WTC11 (cell line): ENCODE measurements at regions not wholly inside any gene's neighbourhood (a gene's known extent, or its start where the extent isn't known, plus 50 kb on each side); places are given as distances from the start of the nearest gene placed in this dataset.

Source experiments
- ATAC-seq: fragments of 200-7000 bp; cut with Tn5 transposase; 2 replicates; pipeline ENCODE4 v1.10.0; 2021; ENCODE audit warnings: mild to moderate bottlenecking, moderate library complexity
- CTCF ChIA-PET: fragments of 300-600 bp; sonication (Branson Sonifier 250); formaldehyde crosslinking; loops from one replicate; lab custom pipeline; 2021; ENCODE audit warnings: antibody characterized with exemption; lab: Charles Lee
- POLR2A ChIA-PET: fragments of 350-600 bp; sonication (Branson Sonifier 250); formaldehyde crosslinking; loops from one replicate; lab custom pipeline; 2021; ENCODE audit warnings: antibody characterized with exemption; lab: Charles Lee
- DNase-seq: peaks from one replicate; pipeline ENCODE4 v3.0.0; 2021; ENCODE audit warnings: low spot score
- H3K27ac Mint-ChIP-seq: 2 replicates; pipeline ENCODE4 v1.8.0; 2021; ENCODE audit warnings: mixed read lengths
- H3K27me3 Mint-ChIP-seq: 2 replicates; pipeline ENCODE4 v1.8.0; 2021; ENCODE audit warnings: low read depth, mild to moderate bottlenecking, moderate library complexity, mixed read lengths
- H3K36me3 Mint-ChIP-seq: 2 replicates; pipeline ENCODE4 v1.8.0; 2021; ENCODE audit warnings: mixed read lengths
- H3K4me1 Mint-ChIP-seq: 2 replicates; pipeline ENCODE4 v1.8.0; 2022; ENCODE audit warnings: mixed read lengths
- H3K4me3 Mint-ChIP-seq: 2 replicates; pipeline ENCODE4 v1.8.0; 2021; ENCODE audit warnings: mild to moderate bottlenecking, moderate library complexity, mixed read lengths
- H3K9me3 Mint-ChIP-seq: 2 replicates; pipeline ENCODE4 v1.8.0; 2021; ENCODE audit warnings: mixed read lengths
- ATF1 ChIP-seq: sonication (generic); formaldehyde crosslinking; IDR thresholded peaks from 2 replicates; pipeline ENCODE4 v1.8.1; 2023; ENCODE audit warnings: mild to moderate bottlenecking, moderate library complexity, missing genetic modification reagents
- ETV6 ChIP-seq: sonication (generic); formaldehyde crosslinking; IDR thresholded peaks from 2 replicates; pipeline ENCODE4 v1.8.1; 2022; ENCODE audit warnings: mild to moderate bottlenecking, missing genetic modification reagents
- FOXK1 ChIP-seq: sonication (generic); formaldehyde crosslinking; IDR thresholded peaks from 2 replicates; pipeline ENCODE4 v1.8.0; 2022; ENCODE audit warnings: mild to moderate bottlenecking, moderate library complexity, missing genetic modification reagents
- GRHL2 ChIP-seq: fragments of 250-450 bp; sonication (Bioruptor Pico); IDR thresholded peaks from 2 replicates; pipeline ENCODE4 v1.8.0; 2022; ENCODE audit warnings: mild to moderate bottlenecking, moderate library complexity; ENCODE audit not compliant: insufficient replicate concordance, severe bottlenecking
- HMGA2 ChIP-seq: fragments of 250-450 bp; sonication (Bioruptor Pico); IDR thresholded peaks from 2 replicates; pipeline ENCODE4 v1.4.0; 2021; ENCODE audit warnings: mild to moderate bottlenecking, moderate library complexity
- IRF2 ChIP-seq: sonication (generic); formaldehyde crosslinking; IDR thresholded peaks from 2 replicates; pipeline ENCODE4 v1.8.0; 2022; ENCODE audit warnings: low read depth, missing genetic modification reagents, borderline replicate concordance
- JUN ChIP-seq: sonication (generic); formaldehyde crosslinking; IDR thresholded peaks from 2 replicates; pipeline ENCODE4 v1.8.0; 2023; ENCODE audit warnings: mild to moderate bottlenecking, missing genetic modification reagents
- NFATC4 ChIP-seq: fragments of 250-450 bp; sonication (Bioruptor Pico); IDR thresholded peaks from 2 replicates; pipeline ENCODE4 v1.9.0; 2021; ENCODE audit warnings: mild to moderate bottlenecking
- NR2C2 ChIP-seq: sonication (generic); formaldehyde crosslinking; IDR thresholded peaks from 2 replicates; pipeline ENCODE4 v1.8.0; 2022; ENCODE audit warnings: mild to moderate bottlenecking, missing genetic modification reagents
- NR3C1 ChIP-seq: sonication (generic); formaldehyde crosslinking; conservative IDR thresholded peaks from 2 replicates; pipeline ENCODE4 v1.8.1; 2023; ENCODE audit warnings: low read depth, mild to moderate bottlenecking, missing genetic modification reagents
- RORB ChIP-seq: fragments of 250-450 bp; sonication (Bioruptor Pico); IDR thresholded peaks from 2 replicates; pipeline ENCODE4 v1.9.0; 2021; ENCODE audit warnings: mild to moderate bottlenecking
- SMAD4 ChIP-seq: sonication (generic); formaldehyde crosslinking; IDR thresholded peaks from 2 replicates; pipeline ENCODE4 v1.8.0; 2022; ENCODE audit warnings: mild to moderate bottlenecking, missing genetic modification reagents
- TEAD4 ChIP-seq: sonication (generic); formaldehyde crosslinking; IDR thresholded peaks from 2 replicates; pipeline ENCODE4 v1.8.0; 2022; ENCODE audit warnings: mild to moderate bottlenecking, missing genetic modification reagents
- TP53 ChIP-seq: sonication (generic); formaldehyde crosslinking; IDR thresholded peaks from 2 replicates; pipeline ENCODE4 v1.8.1; 2023; ENCODE audit warnings: mild to moderate bottlenecking, missing genetic modification reagents
- ZBTB21 ChIP-seq: sonication (generic); formaldehyde crosslinking; IDR thresholded peaks from 2 replicates; pipeline ENCODE4 v1.8.1; 2023; ENCODE audit warnings: mild to moderate bottlenecking, missing genetic modification reagents, borderline replicate concordance
- ZNF121 ChIP-seq: sonication (generic); formaldehyde crosslinking; IDR thresholded peaks from 2 replicates; pipeline ENCODE4 v1.8.0; 2023; ENCODE audit warnings: missing genetic modification reagents
- ZNF138 ChIP-seq: sonication (generic); formaldehyde crosslinking; conservative IDR thresholded peaks from 2 replicates; pipeline ENCODE4 v1.8.1; 2022; ENCODE audit warnings: mild to moderate bottlenecking, moderate library complexity, missing genetic modification reagents
- ZNF317 ChIP-seq: sonication (generic); formaldehyde crosslinking; IDR thresholded peaks from 2 replicates; pipeline ENCODE4 v1.8.1; 2023; ENCODE audit warnings: low read depth, mild to moderate bottlenecking, moderate library complexity, missing genetic modification reagents, borderline replicate concordance
- ZNF671 ChIP-seq: fragments of 250-450 bp; sonication (Bioruptor Pico); IDR thresholded peaks from 2 replicates; pipeline ENCODE4 v1.8.0; 2021; ENCODE audit warnings: mild to moderate bottlenecking
- TF ChIP-seq, protein P1 (sequence below): sonication (generic); formaldehyde crosslinking; IDR thresholded peaks from 2 replicates; pipeline ENCODE4 v1.8.0; 2022; ENCODE audit warnings: mild to moderate bottlenecking, missing genetic modification reagents
- TF ChIP-seq, protein P2 (sequence below): sonication (generic); formaldehyde crosslinking; IDR thresholded peaks from 2 replicates; pipeline ENCODE4 v1.8.0; 2022; ENCODE audit warnings: mild to moderate bottlenecking, missing genetic modification reagents
- TF ChIP-seq, protein P3 (sequence below): fragments of 250-450 bp; sonication (Bioruptor Pico); IDR thresholded peaks from 2 replicates; pipeline ENCODE4 v2.1.2; 2022; ENCODE audit warnings: mild to moderate bottlenecking, moderate library complexity
- TF ChIP-seq, protein P4 (sequence below): sonication (generic); formaldehyde crosslinking; IDR thresholded peaks from 2 replicates; pipeline ENCODE4 v1.8.1; 2022; ENCODE audit warnings: mild to moderate bottlenecking, moderate library complexity, missing genetic modification reagents
- TF ChIP-seq, protein P5 (sequence below): sonication (generic); formaldehyde crosslinking; IDR thresholded peaks from 2 replicates; pipeline ENCODE4 v1.8.0; 2022; ENCODE audit warnings: mild to moderate bottlenecking, missing genetic modification reagents
- TF ChIP-seq, protein P6 (sequence below): fragments of 250-450 bp; sonication (Bioruptor Pico); IDR thresholded peaks from 2 replicates; pipeline ENCODE4 v1.9.0; 2021; ENCODE audit warnings: mild to moderate bottlenecking
- TF ChIP-seq, protein P7 (sequence below): sonication (generic); formaldehyde crosslinking; IDR thresholded peaks from 2 replicates; pipeline ENCODE4 v1.8.0; 2023; ENCODE audit warnings: missing genetic modification reagents
- TF ChIP-seq, protein P8 (sequence below): fragments of 250-450 bp; sonication (Bioruptor Pico); IDR thresholded peaks from 2 replicates; pipeline ENCODE4 v1.9.0; 2021; ENCODE audit warnings: moderate library complexity, mild to moderate bottlenecking, inconsistent platforms, borderline replicate concordance

DNA sequence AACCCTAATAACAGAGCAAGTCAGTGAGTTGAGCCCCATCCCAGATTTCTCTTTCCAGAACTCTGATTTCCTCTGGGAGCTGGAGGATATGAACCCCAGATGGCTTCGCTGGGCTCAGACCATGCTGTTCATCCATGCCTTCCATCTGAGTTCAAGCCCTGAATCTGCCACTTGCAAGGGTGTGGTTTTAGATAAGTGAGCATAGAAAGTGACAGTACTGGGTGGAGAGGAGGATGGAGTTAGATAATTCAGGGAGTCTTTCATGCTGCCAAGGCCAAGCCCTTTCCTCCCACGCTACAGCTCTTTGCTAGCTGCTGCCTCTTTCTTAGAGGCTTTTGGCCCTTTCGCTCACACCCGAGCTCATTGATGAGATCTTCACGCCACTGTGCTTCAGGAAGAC lies 57.2 kb upstream of the MAFB start (continued):
- TF ChIP-seq RORB: no peak
- no peak for TF ChIP-seq ATF1 (CRISPR knock-in tag)
- TF ChIP-seq ETV6 (CRISPR knock-in tag): no peak
- no peak for TF ChIP-seq IRF2 (CRISPR knock-in tag)
- TF ChIP-seq ZNF138 (CRISPR knock-in tag): no peak
- no peak for TF ChIP-seq SMAD4 (CRISPR knock-in tag)
- TF ChIP-seq, protein P1, sequence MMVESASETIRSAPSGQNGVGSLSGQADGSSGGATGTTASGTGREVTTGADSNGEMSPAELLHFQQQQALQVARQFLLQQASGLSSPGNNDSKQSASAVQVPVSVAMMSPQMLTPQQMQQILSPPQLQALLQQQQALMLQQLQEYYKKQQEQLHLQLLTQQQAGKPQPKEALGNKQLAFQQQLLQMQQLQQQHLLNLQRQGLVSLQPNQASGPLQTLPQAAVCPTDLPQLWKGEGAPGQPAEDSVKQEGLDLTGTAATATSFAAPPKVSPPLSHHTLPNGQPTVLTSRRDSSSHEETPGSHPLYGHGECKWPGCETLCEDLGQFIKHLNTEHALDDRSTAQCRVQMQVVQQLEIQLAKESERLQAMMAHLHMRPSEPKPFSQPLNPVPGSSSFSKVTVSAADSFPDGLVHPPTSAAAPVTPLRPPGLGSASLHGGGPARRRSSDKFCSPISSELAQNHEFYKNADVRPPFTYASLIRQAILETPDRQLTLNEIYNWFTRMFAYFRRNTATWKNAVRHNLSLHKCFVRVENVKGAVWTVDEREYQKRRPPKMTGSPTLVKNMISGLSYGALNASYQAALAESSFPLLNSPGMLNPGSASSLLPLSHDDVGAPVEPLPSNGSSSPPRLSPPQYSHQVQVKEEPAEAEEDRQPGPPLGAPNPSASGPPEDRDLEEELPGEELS (CRISPR knock-in tag): no peak
- TF ChIP-seq, protein P2, sequence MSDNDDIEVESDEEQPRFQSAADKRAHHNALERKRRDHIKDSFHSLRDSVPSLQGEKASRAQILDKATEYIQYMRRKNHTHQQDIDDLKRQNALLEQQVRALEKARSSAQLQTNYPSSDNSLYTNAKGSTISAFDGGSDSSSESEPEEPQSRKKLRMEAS (CRISPR knock-in tag): no peak
- no peak for TF ChIP-seq NR2C2 (CRISPR knock-in tag)

DNA sequence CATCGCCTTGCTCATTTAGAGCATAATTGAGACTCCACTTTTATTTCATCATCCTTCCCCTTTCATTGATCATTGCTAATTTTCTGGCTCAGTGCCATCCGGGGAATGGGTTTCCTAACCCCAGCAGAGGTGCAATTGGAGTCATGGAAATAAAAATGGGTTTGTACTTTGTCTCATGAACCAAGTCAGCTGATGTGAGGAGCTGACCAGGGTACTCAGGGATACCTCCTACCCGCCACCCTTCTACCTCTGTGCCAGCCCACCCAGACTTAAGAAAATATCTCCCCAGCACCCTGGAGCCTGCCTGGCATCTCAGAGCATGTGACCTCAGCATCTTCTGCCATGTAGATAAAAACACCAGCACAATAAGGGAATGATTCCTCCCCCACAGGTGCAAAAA lies 59.1 kb upstream of the MAFB start:
- no peak overlapping the region for H3K27ac Mint-ChIP-seq
- no peak overlapping the region for H3K4me3 Mint-ChIP-seq
- DNase-seq: no peak
- no peaks in the 10 kb centered on the region for H3K36me3 Mint-ChIP-seq
- ATAC-seq: no peak
- no peaks in the 10 kb centered on the region for H3K9me3 Mint-ChIP-seq
- ChIA-PET CTCF (no interaction called here), POLR2A (no interaction called here)
- peaks cover 8% of the 10 kb centered on the region for H3K4me1 Mint-ChIP-seq
- TF ChIP-seq ZNF121 (CRISPR knock-in tag): no peak
- TF ChIP-seq TEAD4 (CRISPR knock-in tag): no peak
- TF ChIP-seq, protein P3, sequence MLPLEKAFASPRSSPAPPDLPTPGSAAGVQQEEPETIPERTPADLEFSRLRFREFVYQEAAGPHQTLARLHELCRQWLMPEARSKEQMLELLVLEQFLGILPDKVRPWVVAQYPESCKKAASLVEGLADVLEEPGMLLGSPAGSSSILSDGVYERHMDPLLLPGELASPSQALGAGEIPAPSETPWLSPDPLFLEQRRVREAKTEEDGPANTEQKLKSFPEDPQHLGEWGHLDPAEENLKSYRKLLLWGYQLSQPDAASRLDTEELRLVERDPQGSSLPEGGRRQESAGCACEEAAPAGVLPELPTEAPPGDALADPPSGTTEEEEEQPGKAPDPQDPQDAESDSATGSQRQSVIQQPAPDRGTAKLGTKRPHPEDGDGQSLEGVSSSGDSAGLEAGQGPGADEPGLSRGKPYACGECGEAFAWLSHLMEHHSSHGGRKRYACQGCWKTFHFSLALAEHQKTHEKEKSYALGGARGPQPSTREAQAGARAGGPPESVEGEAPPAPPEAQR (CRISPR knock-in tag): no peak
- TF ChIP-seq NR3C1 (CRISPR knock-in tag): no peak
- no peak for TF ChIP-seq NFATC4
- no peak for TF ChIP-seq GRHL2 (CRISPR knock-in tag)
- TF ChIP-seq, protein P4, sequence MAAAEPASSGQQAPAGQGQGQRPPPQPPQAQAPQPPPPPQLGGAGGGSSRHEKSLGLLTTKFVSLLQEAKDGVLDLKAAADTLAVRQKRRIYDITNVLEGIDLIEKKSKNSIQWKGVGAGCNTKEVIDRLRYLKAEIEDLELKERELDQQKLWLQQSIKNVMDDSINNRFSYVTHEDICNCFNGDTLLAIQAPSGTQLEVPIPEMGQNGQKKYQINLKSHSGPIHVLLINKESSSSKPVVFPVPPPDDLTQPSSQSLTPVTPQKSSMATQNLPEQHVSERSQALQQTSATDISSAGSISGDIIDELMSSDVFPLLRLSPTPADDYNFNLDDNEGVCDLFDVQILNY: no peak
- no peak for TF ChIP-seq ZNF671 (CRISPR knock-in tag)
- TF ChIP-seq NR2C2 (CRISPR knock-in tag): no peak
- no peak for TF ChIP-seq ZNF317 (CRISPR knock-in tag)
- TF ChIP-seq, protein P5, sequence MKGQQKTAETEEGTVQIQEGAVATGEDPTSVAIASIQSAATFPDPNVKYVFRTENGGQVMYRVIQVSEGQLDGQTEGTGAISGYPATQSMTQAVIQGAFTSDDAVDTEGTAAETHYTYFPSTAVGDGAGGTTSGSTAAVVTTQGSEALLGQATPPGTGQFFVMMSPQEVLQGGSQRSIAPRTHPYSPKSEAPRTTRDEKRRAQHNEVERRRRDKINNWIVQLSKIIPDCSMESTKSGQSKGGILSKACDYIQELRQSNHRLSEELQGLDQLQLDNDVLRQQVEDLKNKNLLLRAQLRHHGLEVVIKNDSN (CRISPR knock-in tag): no peak
- TF ChIP-seq SMAD4 (CRISPR knock-in tag): no peak
- TF ChIP-seq, protein P6, sequence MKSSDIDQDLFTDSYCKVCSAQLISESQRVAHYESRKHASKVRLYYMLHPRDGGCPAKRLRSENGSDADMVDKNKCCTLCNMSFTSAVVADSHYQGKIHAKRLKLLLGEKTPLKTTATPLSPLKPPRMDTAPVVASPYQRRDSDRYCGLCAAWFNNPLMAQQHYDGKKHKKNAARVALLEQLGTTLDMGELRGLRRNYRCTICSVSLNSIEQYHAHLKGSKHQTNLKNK: no peak
- TF ChIP-seq FOXK1 (CRISPR knock-in tag): no peak
- TF ChIP-seq, protein P7, sequence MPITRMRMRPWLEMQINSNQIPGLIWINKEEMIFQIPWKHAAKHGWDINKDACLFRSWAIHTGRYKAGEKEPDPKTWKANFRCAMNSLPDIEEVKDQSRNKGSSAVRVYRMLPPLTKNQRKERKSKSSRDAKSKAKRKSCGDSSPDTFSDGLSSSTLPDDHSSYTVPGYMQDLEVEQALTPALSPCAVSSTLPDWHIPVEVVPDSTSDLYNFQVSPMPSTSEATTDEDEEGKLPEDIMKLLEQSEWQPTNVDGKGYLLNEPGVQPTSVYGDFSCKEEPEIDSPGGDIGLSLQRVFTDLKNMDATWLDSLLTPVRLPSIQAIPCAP: no peak
- no peak for TF ChIP-seq HMGA2 (CRISPR knock-in tag)
- TF ChIP-seq TP53 (CRISPR knock-in tag): no peak
- no peak for TF ChIP-seq JUN (CRISPR knock-in tag)
- TF ChIP-seq, protein P8, sequence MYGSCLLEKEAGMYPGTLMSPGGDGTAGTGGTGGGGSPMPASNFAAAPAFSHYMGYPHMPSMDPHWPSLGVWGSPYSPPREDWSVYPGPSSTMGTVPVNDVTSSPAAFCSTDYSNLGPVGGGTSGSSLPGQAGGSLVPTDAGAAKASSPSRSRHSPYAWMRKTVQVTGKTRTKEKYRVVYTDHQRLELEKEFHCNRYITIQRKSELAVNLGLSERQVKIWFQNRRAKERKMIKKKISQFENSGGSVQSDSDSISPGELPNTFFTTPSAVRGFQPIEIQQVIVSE: no peak
- TF ChIP-seq ZBTB21 (CRISPR knock-in tag): no peak
- no peaks in the 10 kb centered on the region for H3K27me3 Mint-ChIP-seq
